ENCODE measurements at regions not wholly inside any gene's neighbourhood (a gene's known extent, or its start where the extent isn't known, plus 50 kb on each side); places are given as distances from the start of the nearest gene placed in this dataset.

DNA sequence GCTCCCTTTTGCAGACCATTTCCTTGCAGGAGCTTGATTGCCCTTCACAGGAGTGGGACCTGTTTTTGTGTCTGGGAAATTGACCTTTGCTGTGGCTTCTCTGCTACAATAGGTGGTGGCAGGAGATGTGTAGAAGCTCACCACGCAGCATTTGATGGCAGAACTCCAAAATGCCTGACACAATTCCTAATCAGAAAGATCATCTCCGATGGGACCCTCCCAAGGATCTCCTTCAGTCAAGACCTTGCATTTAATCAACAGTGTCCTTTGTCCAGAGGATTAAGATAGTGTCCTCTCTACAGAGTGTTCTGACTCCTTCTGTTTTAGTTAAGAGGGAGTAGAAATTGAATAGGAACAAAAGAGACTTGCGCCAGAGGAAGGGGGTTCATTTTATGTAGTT lies 83.6 kb upstream of the DDHD1 start:
- H3K79me2 ChIP-seq (ENCODE audit: insufficient read depth, low read length): no peaks in the 10 kb centered on the region
- H2BK120ac ChIP-seq (ENCODE audit: low read depth, low read length, poor library complexity, severe bottlenecking): no peak overlapping the region
- H3K27me3 Mint-ChIP-seq (ENCODE audit: low read depth): no peaks in the 10 kb centered on the region
- H3K23ac ChIP-seq (ENCODE audit: insufficient read length, low read depth, low read length): no peak overlapping the region
- H3K4me2 ChIP-seq (ENCODE audit: insufficient read depth, insufficient read length, low read length): no peak overlapping the region
- peaks cover 0 to 10% of the 10 kb centered on the region in 2 experiments; a peak in 3 of 5 replicates for H3K9me3 Mint-ChIP-seq
- H2AFZ ChIP-seq (ENCODE audit: low read length): no peak overlapping the region
- H2BK15ac ChIP-seq (ENCODE audit: low read depth, low read length): no peak overlapping the region
- H3K9ac ChIP-seq (ENCODE audit: extremely low read depth, insufficient read length, low read length): no peak overlapping the region
- no peak overlapping the region for H2BK5ac ChIP-seq (ENCODE audit: insufficient read length, low read length)
- H4K8ac ChIP-seq (replicated peaks; ENCODE audit: insufficient read length, low read depth, low read length): no peak overlapping the region
- H3K4me3 Mint-ChIP-seq: no peak overlapping the region
- H3K4me1 ChIP-seq (ENCODE audit: insufficient read depth, low read length): no peaks in the 10 kb centered on the region
- H3K79me1 ChIP-seq (ENCODE audit: insufficient read depth, low read depth, low read length, poor library complexity, severe bottlenecking): no peaks in the 10 kb centered on the region
- no peaks in the 10 kb centered on the region for H3K9me3 ChIP-seq (ENCODE audit: control insufficient read depth, low read depth, low read length)
- no peak overlapping the region for H4K5ac ChIP-seq (ENCODE audit: insufficient read length, low read depth, low read length)
- TF ChIP-seq, protein P1, sequence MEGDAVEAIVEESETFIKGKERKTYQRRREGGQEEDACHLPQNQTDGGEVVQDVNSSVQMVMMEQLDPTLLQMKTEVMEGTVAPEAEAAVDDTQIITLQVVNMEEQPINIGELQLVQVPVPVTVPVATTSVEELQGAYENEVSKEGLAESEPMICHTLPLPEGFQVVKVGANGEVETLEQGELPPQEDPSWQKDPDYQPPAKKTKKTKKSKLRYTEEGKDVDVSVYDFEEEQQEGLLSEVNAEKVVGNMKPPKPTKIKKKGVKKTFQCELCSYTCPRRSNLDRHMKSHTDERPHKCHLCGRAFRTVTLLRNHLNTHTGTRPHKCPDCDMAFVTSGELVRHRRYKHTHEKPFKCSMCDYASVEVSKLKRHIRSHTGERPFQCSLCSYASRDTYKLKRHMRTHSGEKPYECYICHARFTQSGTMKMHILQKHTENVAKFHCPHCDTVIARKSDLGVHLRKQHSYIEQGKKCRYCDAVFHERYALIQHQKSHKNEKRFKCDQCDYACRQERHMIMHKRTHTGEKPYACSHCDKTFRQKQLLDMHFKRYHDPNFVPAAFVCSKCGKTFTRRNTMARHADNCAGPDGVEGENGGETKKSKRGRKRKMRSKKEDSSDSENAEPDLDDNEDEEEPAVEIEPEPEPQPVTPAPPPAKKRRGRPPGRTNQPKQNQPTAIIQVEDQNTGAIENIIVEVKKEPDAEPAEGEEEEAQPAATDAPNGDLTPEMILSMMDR (conservative IDR thresholded peaks at IDR 0.05): no peak
- H3K27ac Mint-ChIP-seq: no peak overlapping the region; a peak in 1 of 7 replicates
- H4K91ac ChIP-seq (ENCODE audit: insufficient read length, low read depth, low read length): no peak overlapping the region
- no CpG with 5 or more reads among the region's 3 CpGs for WGBS (ENCODE audit: extremely low coverage, insufficient read length, low lambda C conversion rate)
- no peak overlapping the region for H3K14ac ChIP-seq (ENCODE audit: insufficient read depth, low read length)
- H2BK20ac ChIP-seq (ENCODE audit: low read depth, low read length, poor library complexity, severe bottlenecking): no peak overlapping the region
- H3T11ph ChIP-seq (ENCODE audit: low read length): no peak overlapping the region
- H3K4me1 Mint-ChIP-seq: peaks cover 11 to 18% of the 10 kb centered on the region in 2 experiments
- H3K4ac ChIP-seq (ENCODE audit: low read depth, low read length): no peak overlapping the region
- H3K36me3 Mint-ChIP-seq (ENCODE audit: insufficient read depth in 1 of 3, low read depth in 3 of 3): peaks cover 0 to 4% (median 3%) of the 10 kb centered on the region in 3 experiments; a peak in 3 of 7 replicates
- H3K27me3 ChIP-seq (ENCODE audit: insufficient read depth, low read length): no peaks in the 10 kb centered on the region
- no peak overlapping the region for H2AK5ac ChIP-seq (ENCODE audit: insufficient read length, low read length)
- H2BK12ac ChIP-seq (ENCODE audit: insufficient read length, low read depth, low read length): no peak overlapping the region
- no peak for DNase-seq
- H3K56ac ChIP-seq (ENCODE audit: insufficient read length, low read depth, low read length): no peak overlapping the region
- no peaks in the 10 kb centered on the region for H4K20me1 ChIP-seq (ENCODE audit: control insufficient read depth, insufficient read depth, insufficient read length)
- no peak overlapping the region for H3K27ac ChIP-seq (ENCODE audit: insufficient read length, low read depth, low read length)
- H3K18ac ChIP-seq (ENCODE audit: insufficient read length, low read depth, low read length): no peak overlapping the region
- H3K23me2 ChIP-seq (ENCODE audit: insufficient read length, low read depth, low read length, poor library complexity, severe bottlenecking): no peaks in the 10 kb centered on the region
